ENCODE measurements at regions not wholly inside any gene's neighbourhood (a gene's known extent, or its start where the extent isn't known, plus 50 kb on each side); places are given as distances from the start of the nearest gene placed in this dataset.

DNA sequence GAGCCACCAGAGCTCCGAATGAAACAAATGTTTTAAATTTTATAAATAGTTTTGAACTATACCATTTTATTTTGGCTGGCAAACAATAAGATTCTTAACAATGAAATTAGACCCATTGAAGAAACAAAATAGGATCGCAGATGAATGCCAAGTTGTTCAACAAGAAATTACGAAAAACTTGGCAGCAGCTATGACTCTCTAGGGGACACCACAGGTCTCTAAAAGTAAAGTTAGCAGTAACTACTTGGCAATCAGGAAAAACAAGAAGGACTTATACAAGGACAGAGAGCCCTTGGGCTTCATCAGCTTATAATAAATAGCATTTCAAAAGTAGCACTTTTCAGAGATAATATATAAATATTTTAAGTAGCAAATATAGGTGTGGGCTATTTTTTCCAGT lies 603.8 kb upstream of the PSMD7 start:
- ChIA-PET CTCF (no interaction called here), POLR2A (no interaction called here)
- DNase-seq (ENCODE audit: low read depth, low spot score), result no peak
- H3K4me3 ChIP-seq (ENCODE audit: low read depth, low read length), result no peak overlapping the region
- TF ChIP-seq, protein P1, sequence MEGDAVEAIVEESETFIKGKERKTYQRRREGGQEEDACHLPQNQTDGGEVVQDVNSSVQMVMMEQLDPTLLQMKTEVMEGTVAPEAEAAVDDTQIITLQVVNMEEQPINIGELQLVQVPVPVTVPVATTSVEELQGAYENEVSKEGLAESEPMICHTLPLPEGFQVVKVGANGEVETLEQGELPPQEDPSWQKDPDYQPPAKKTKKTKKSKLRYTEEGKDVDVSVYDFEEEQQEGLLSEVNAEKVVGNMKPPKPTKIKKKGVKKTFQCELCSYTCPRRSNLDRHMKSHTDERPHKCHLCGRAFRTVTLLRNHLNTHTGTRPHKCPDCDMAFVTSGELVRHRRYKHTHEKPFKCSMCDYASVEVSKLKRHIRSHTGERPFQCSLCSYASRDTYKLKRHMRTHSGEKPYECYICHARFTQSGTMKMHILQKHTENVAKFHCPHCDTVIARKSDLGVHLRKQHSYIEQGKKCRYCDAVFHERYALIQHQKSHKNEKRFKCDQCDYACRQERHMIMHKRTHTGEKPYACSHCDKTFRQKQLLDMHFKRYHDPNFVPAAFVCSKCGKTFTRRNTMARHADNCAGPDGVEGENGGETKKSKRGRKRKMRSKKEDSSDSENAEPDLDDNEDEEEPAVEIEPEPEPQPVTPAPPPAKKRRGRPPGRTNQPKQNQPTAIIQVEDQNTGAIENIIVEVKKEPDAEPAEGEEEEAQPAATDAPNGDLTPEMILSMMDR (IDR thresholded peaks at IDR 0.05; ENCODE audit: insufficient read depth, low read length, missing control alignments), result no peak

DNA sequence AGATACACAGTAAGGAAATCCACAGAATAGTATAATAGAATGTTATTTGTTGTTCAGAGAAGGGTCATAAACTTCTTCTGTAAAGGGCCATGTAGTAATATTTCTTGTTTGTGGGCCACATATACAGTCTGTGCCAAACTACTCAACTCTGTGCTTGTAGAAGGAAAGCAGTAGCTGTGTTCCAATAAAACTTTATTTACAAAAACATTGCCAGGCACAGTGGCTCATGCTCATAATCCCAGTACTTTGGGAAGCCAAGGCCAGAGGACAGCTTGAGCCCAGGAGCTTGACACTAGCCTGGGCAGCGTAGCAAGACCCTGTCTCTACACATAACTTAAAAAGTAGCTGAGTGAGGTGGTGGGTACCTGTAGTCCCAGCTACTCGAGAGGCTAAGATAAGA lies 612.8 kb upstream of the PSMD7 start:
- TF ChIP-seq, protein P1 (IDR thresholded peaks at IDR 0.05; ENCODE audit: insufficient read depth, low read length, missing control alignments), result no peak
- no peak for DNase-seq (ENCODE audit: low read depth, low spot score)
- POLR2A ChIA-PET, result no interaction called here
- no peak overlapping the region for H3K4me3 ChIP-seq (ENCODE audit: low read depth, low read length)
- CTCF ChIA-PET, result no interaction called here

DNA sequence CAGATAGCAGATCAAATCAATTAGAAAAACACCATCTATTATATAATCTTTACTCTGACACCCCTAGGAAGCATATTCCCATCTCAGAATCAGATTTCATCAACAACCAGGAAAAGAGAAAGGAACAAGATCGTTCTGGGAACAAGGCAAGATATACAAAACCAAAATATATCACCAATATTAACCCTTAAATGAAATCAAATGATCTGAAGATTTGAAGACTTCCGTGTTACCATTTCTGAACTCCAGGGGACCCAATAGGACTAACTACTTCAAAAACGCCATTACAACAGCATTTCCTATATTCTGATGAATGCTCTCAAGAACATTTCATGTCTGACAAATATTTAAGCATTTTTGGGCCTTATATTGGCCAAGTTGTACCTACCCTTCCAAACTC lies 624.2 kb upstream of the ZFHX3 start:
- no peak for DNase-seq (ENCODE audit: low read depth, low spot score)
- ChIA-PET POLR2A (no interaction called here), CTCF (no interaction called here)
- no peak overlapping the region for H3K4me3 ChIP-seq (ENCODE audit: low read depth, low read length)
- TF ChIP-seq, protein P1 (IDR thresholded peaks at IDR 0.05; ENCODE audit: insufficient read depth, low read length, missing control alignments), result no peak

DNA sequence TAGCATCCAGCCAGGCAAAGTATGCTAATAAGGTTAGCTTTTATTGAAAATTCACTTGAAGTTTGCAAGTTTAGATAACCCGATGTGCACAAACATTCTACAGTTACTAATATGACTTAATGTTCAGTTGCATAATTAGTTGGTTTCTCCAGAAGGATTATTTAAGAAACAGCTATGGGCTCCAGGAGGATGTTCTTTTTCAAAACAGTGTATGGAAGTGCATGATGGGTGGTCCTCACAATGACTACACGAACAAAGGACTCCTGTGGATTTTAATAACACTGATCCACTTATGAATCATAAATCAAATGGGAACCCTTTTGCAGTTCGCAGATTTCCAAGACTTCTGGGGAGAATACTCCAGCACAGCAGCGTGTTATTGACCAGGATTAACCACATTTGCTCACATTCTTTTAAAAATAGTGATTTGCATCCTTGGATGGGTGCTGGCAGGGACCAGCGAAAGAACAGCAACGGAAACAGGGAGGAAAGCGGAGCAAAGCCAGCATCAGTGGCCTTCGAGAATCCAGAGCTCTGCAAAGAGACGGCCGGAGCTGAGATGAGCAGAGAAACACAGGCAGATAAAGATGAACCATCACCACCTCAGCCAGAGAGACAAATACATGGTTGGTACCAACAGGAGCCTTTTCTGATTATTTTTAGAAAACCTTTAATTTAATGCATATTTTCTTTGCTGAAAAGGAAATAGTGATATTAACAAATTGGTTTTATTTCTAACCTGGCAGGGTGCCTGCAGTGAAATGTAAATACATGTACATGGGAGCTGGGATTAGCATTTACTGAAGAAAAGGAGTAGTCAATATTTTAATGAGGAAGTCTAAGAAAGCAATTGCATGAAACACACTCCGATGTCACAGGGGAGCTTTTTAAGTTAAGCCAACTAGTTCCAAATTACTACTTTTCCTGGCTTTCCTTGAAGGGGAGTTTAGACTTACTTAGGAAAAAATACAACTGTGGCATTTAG lies 623.2 kb upstream of the ZFHX3 start:
- ChIA-PET CTCF (no interaction called here), POLR2A (no interaction called here)
- TF ChIP-seq, protein P1 (IDR thresholded peaks at IDR 0.05; ENCODE audit: insufficient read depth, low read length, missing control alignments), result no peak
- DNase-seq (ENCODE audit: low read depth, low spot score), result no peak
- H3K4me3 ChIP-seq (ENCODE audit: low read depth, low read length), result no peak overlapping the region

DNA sequence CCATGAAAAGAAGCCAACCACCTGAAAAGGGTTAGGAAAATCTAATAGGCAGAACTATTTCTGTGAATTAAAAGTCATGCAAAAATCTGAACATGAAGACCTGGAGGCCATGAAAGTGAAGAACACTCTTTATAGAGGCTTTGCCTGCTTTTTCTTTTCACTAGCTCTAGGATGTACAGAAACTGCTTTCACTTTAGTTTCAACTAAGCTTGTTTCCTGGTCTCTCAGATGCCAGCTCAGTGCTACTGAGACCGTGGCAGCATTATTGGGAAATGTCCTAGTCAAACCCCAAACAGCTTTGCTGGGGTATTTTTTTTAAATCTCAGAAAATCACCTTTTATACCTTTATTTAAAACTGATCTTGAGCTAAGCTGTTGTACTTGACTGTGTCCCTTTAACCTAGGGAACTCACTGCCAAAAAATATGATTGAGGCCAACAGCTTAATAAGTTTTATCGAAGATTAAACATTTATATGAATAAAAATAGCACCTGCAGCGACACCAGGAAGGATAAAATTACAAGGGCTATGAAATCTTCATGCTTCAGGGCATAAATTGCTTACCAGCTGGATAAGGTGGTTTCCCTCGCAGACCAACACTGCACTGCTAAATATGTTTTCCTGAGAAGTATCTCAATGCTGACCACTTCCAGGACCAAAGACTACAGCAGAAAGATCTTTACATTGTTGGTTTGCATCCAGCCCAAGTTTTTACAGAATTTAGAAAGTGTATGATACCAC lies 621.8 kb upstream of the ZFHX3 start:
- H3K4me3 ChIP-seq (ENCODE audit: low read depth, low read length), result no peak overlapping the region
- no peak for DNase-seq (ENCODE audit: low read depth, low spot score)
- ChIA-PET CTCF (no interaction called here), POLR2A (no interaction called here)
- TF ChIP-seq, protein P1 (IDR thresholded peaks at IDR 0.05; ENCODE audit: insufficient read depth, low read length, missing control alignments), result no peak

DNA sequence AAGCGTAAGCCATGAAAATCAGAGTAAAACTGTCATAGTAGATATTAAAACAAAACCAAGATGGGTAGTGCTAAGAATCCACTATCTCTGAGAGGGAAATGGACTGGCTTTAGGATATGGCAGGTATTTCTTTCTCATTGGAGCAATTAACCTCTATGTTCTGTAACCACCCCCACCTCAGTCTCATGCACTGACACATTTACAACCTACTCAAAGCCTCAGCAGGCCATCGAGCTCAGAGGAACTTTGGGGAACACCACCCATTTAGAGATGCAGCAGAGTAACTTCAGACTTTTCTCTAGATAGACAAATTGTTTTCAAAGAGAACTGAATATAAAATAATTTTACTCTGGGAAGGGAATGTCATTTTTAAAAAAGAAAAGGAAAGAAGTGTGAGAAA lies 615.8 kb upstream of the ZFHX3 start:
- CTCF ChIA-PET, result no interaction called here
- H3K4me3 ChIP-seq (ENCODE audit: low read depth, low read length), result no peak overlapping the region
- TF ChIP-seq, protein P1 (IDR thresholded peaks at IDR 0.05; ENCODE audit: insufficient read depth, low read length, missing control alignments), result no peak
- no peak for DNase-seq (ENCODE audit: low read depth, low spot score)
- POLR2A ChIA-PET, result no interaction called here

All from AG04449 (cell line).